ENCODE measurements at regions not wholly inside any gene's neighbourhood (a gene's known extent, or its start where the extent isn't known, plus 50 kb on each side); places are given as distances from the start of the nearest gene placed in this dataset.

GRCh38 chr12:24551163-24551786 lies 397.6 kb downstream of the BCAT1 start:
- Histone ChIP-seq H4K20me1 (ENCODE audit: insufficient read depth, low read length) (no peaks in the 10 kb centered on the region), H3K36me3 (ENCODE audit: insufficient read depth, low read length) (no peaks in the 10 kb centered on the region), H3F3A (ENCODE audit: insufficient read depth, low read length) (no peaks in the 10 kb centered on the region), H3K9me2 (ENCODE audit: low read depth, low read length) (no peaks in the 10 kb centered on the region), H3K27ac (ENCODE audit: low read depth, low read length, poor library complexity, severe bottlenecking) (no peak overlapping the region), H3K79me2 (ENCODE audit: insufficient read depth, low read length) (no peaks in the 10 kb centered on the region), H3K4me2 (ENCODE audit: low read length) (no peak overlapping the region), H3K4me3 (ENCODE audit: low read depth, low read length, poor library complexity, severe bottlenecking) (no peak overlapping the region), H3K9ac (ENCODE audit: low read length) (no peak overlapping the region), H3K27me3 (ENCODE audit: insufficient read depth, low read length) (no peaks in the 10 kb centered on the region), H2AFZ (ENCODE audit: low read length) (no peak overlapping the region), H3K4me1 (ENCODE audit: insufficient read depth, low read length, severe bottlenecking) (no peaks in the 10 kb centered on the region), H3K9me3 (ENCODE audit: low read length) (no peaks in the 10 kb centered on the region)
- TF ChIP-seq CTCF (IDR thresholded peaks at IDR 0.05; ENCODE audit: low read length) (no peak), EZH2 (IDR thresholded peaks at IDR 0.05; ENCODE audit: borderline replicate concordance, low read length) (no peak)

DNA sequence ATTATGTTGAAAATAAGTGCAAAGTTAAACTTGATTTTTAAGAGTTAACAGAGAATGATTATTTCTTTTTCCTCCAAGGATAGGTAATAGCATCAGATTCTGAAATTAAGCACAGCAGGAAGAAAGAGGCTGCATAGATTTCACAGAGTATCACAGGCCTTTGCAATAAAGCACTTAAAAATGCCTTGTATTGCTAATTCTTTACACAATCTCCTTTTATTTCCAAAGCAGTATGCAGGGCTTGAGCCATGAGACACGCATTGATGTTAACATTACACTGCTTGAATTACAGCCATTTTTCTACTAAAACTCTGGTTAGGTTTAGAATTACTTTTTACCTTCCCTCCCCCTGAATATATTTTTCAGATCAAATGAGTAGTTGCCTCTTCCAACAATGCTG lies 398.3 kb downstream of the BCAT1 start:
- no peak overlapping the region for H2AFZ ChIP-seq (ENCODE audit: low read length)
- TF ChIP-seq EZH2 (IDR thresholded peaks at IDR 0.05; ENCODE audit: borderline replicate concordance, low read length): no peak
- TF ChIP-seq CTCF (IDR thresholded peaks at IDR 0.05; ENCODE audit: low read length): no peak
- H3K79me2 ChIP-seq (ENCODE audit: insufficient read depth, low read length): no peaks in the 10 kb centered on the region
- no peaks in the 10 kb centered on the region for H3K36me3 ChIP-seq (ENCODE audit: insufficient read depth, low read length)
- H3K27me3 ChIP-seq (ENCODE audit: insufficient read depth, low read length): no peaks in the 10 kb centered on the region
- no peaks in the 10 kb centered on the region for H3K4me1 ChIP-seq (ENCODE audit: insufficient read depth, low read length, severe bottlenecking)
- no peak overlapping the region for H3K27ac ChIP-seq (ENCODE audit: low read depth, low read length, poor library complexity, severe bottlenecking)
- H3K9me3 ChIP-seq (ENCODE audit: low read length): no peaks in the 10 kb centered on the region
- H4K20me1 ChIP-seq (ENCODE audit: insufficient read depth, low read length): no peaks in the 10 kb centered on the region
- no peak overlapping the region for H3K9ac ChIP-seq (ENCODE audit: low read length)
- no peaks in the 10 kb centered on the region for H3F3A ChIP-seq (ENCODE audit: insufficient read depth, low read length)
- H3K4me2 ChIP-seq (ENCODE audit: low read length): no peak overlapping the region
- H3K4me3 ChIP-seq (ENCODE audit: low read depth, low read length, poor library complexity, severe bottlenecking): no peak overlapping the region
- no peaks in the 10 kb centered on the region for H3K9me2 ChIP-seq (ENCODE audit: low read depth, low read length)

- H3K9me2 ChIP-seq (ENCODE audit: low read depth, low read length): no peaks in the 10 kb centered on the region
These were observed 402.2 kb downstream of the BCAT1 start for GRCh38 chr12:24546661-24547060.

More at GRCh38 chr12:24546661-24547060, 402.2 kb downstream of the BCAT1 start:
- no peaks in the 10 kb centered on the region for H3F3A ChIP-seq (ENCODE audit: insufficient read depth, low read length)
- no peaks in the 10 kb centered on the region for H3K36me3 ChIP-seq (ENCODE audit: insufficient read depth, low read length)
- TF ChIP-seq EZH2 (IDR thresholded peaks at IDR 0.05; ENCODE audit: borderline replicate concordance, low read length) (no peak), CTCF (IDR thresholded peaks at IDR 0.05; ENCODE audit: low read length) (no peak)
- H3K4me2 ChIP-seq (ENCODE audit: low read length): no peak overlapping the region
- no peaks in the 10 kb centered on the region for H3K4me1 ChIP-seq (ENCODE audit: insufficient read depth, low read length, severe bottlenecking)
- H2AFZ ChIP-seq (ENCODE audit: low read length): no peak overlapping the region
- no peak overlapping the region for H3K9ac ChIP-seq (ENCODE audit: low read length)
- H3K27me3 ChIP-seq (ENCODE audit: insufficient read depth, low read length): no peaks in the 10 kb centered on the region
- no peaks in the 10 kb centered on the region for H4K20me1 ChIP-seq (ENCODE audit: insufficient read depth, low read length)
- no peak overlapping the region for H3K4me3 ChIP-seq (ENCODE audit: low read depth, low read length, poor library complexity, severe bottlenecking)
- H3K79me2 ChIP-seq (ENCODE audit: insufficient read depth, low read length): no peaks in the 10 kb centered on the region
- H3K27ac ChIP-seq (ENCODE audit: low read depth, low read length, poor library complexity, severe bottlenecking): no peak overlapping the region
- no peaks in the 10 kb centered on the region for H3K9me3 ChIP-seq (ENCODE audit: low read length)
